ENCODE measurements at regions not wholly inside any gene's neighbourhood (a gene's known extent, or its start where the extent isn't known, plus 50 kb on each side); places are given as distances from the start of the nearest gene placed in this dataset.

- Histone ChIP-seq H3K9me2 (replicated peaks; ENCODE audit: insufficient read depth, low read length) (no peaks in the 10 kb centered on the region), H3K79me2 (ENCODE audit: low read length) (no peaks in the 10 kb centered on the region), H3K4me2 (ENCODE audit: low read depth, low read length, poor library complexity, severe bottlenecking) (no peak overlapping the region), H3K4me1 (ENCODE audit: low read length) (no peaks in the 10 kb centered on the region), H3K9ac (ENCODE audit: low read length) (no peak overlapping the region), H3K27ac (ENCODE audit: low read length) (no peak overlapping the region), H3K9me3 (ENCODE audit: low read length) (no peaks in the 10 kb centered on the region), H2AFZ (ENCODE audit: low read length) (no peak overlapping the region), H3K36me3 (ENCODE audit: insufficient read depth, low read length) (no peaks in the 10 kb centered on the region), H3K4me3 (ENCODE audit: low read length) (no peak overlapping the region), H3K27me3 (ENCODE audit: low read length) (no peaks in the 10 kb centered on the region), H4K20me1 (ENCODE audit: insufficient read depth, low read depth, low read length) (no peaks in the 10 kb centered on the region)
- DNase-seq: no peak
Measured at GRCh38 chr11:69975822-69976221, 102.3 kb upstream of the ANO1 start.

- Histone ChIP-seq H3K27me3 (ENCODE audit: low read length) (no peaks in the 10 kb centered on the region), H3K9me3 (ENCODE audit: low read length) (no peaks in the 10 kb centered on the region), H3K27ac (ENCODE audit: low read length) (no peak overlapping the region), H2AFZ (ENCODE audit: low read length) (no peak overlapping the region), H4K20me1 (ENCODE audit: insufficient read depth, low read depth, low read length) (no peaks in the 10 kb centered on the region), H3K9ac (ENCODE audit: low read length) (no peak overlapping the region), H3K79me2 (ENCODE audit: low read length) (no peaks in the 10 kb centered on the region), H3K36me3 (ENCODE audit: insufficient read depth, low read length) (no peaks in the 10 kb centered on the region), H3K4me1 (ENCODE audit: low read length) (no peaks in the 10 kb centered on the region), H3K9me2 (replicated peaks; ENCODE audit: insufficient read depth, low read length) (no peaks in the 10 kb centered on the region), H3K4me3 (ENCODE audit: low read length) (no peak overlapping the region), H3K4me2 (ENCODE audit: low read depth, low read length, poor library complexity, severe bottlenecking) (no peak overlapping the region)
- DNase-seq: no peak
Measured at GRCh38 chr11:69976794-69977193, 101.3 kb upstream of the ANO1 start.

GRCh38 chr11:69977951-69978350 lies 100.2 kb upstream of the ANO1 start:
- no peak for DNase-seq
- Histone ChIP-seq H3K27ac (ENCODE audit: low read length) (no peak overlapping the region), H3K4me1 (ENCODE audit: low read length) (no peaks in the 10 kb centered on the region), H3K27me3 (ENCODE audit: low read length) (no peaks in the 10 kb centered on the region), H4K20me1 (ENCODE audit: insufficient read depth, low read depth, low read length) (no peaks in the 10 kb centered on the region), H3K9ac (ENCODE audit: low read length) (no peak overlapping the region), H3K9me3 (ENCODE audit: low read length) (no peaks in the 10 kb centered on the region), H3K79me2 (ENCODE audit: low read length) (no peaks in the 10 kb centered on the region), H3K9me2 (replicated peaks; ENCODE audit: insufficient read depth, low read length) (no peaks in the 10 kb centered on the region), H3K4me2 (ENCODE audit: low read depth, low read length, poor library complexity, severe bottlenecking) (no peak overlapping the region), H3K36me3 (ENCODE audit: insufficient read depth, low read length) (no peaks in the 10 kb centered on the region), H3K4me3 (ENCODE audit: low read length) (no peak overlapping the region), H2AFZ (ENCODE audit: low read length) (no peak overlapping the region)

GRCh38 chr11:69978841-69979614 lies 99.1 kb upstream of the ANO1 start:
- Histone ChIP-seq H3K9me3 (ENCODE audit: low read length) (no peaks in the 10 kb centered on the region), H3K27me3 (ENCODE audit: low read length) (no peaks in the 10 kb centered on the region), H4K20me1 (ENCODE audit: insufficient read depth, low read depth, low read length) (no peaks in the 10 kb centered on the region), H3K9ac (ENCODE audit: low read length) (no peak overlapping the region), H3K36me3 (ENCODE audit: insufficient read depth, low read length) (no peaks in the 10 kb centered on the region), H3K4me3 (ENCODE audit: low read length) (no peak overlapping the region), H3K79me2 (ENCODE audit: low read length) (no peaks in the 10 kb centered on the region), H2AFZ (ENCODE audit: low read length) (no peak overlapping the region), H3K9me2 (replicated peaks; ENCODE audit: insufficient read depth, low read length) (no peaks in the 10 kb centered on the region), H3K4me2 (ENCODE audit: low read depth, low read length, poor library complexity, severe bottlenecking) (no peak overlapping the region), H3K27ac (ENCODE audit: low read length) (no peak overlapping the region), H3K4me1 (ENCODE audit: low read length) (no peaks in the 10 kb centered on the region)
- no peak for DNase-seq

GRCh38 chr11:69979632-69980031 lies 98.5 kb upstream of the ANO1 start:
- no peaks in the 10 kb centered on the region for H3K4me1 ChIP-seq (ENCODE audit: low read length)
- H3K27ac ChIP-seq (ENCODE audit: low read length): no peak overlapping the region
- no peak overlapping the region for H3K9ac ChIP-seq (ENCODE audit: low read length)
- DNase-seq: no peak
- H3K79me2 ChIP-seq (ENCODE audit: low read length): no peaks in the 10 kb centered on the region
- no peak overlapping the region for H3K4me2 ChIP-seq (ENCODE audit: low read depth, low read length, poor library complexity, severe bottlenecking)
- H3K36me3 ChIP-seq (ENCODE audit: insufficient read depth, low read length): no peaks in the 10 kb centered on the region
- no peaks in the 10 kb centered on the region for H3K9me3 ChIP-seq (ENCODE audit: low read length)
- H4K20me1 ChIP-seq (ENCODE audit: insufficient read depth, low read depth, low read length): no peaks in the 10 kb centered on the region
- H3K9me2 ChIP-seq (replicated peaks; ENCODE audit: insufficient read depth, low read length): no peaks in the 10 kb centered on the region
- no peaks in the 10 kb centered on the region for H3K27me3 ChIP-seq (ENCODE audit: low read length)
- no peak overlapping the region for H2AFZ ChIP-seq (ENCODE audit: low read length)
- no peak overlapping the region for H3K4me3 ChIP-seq (ENCODE audit: low read length)

- Histone ChIP-seq H3K27ac (ENCODE audit: low read length) (no peak overlapping the region), H3K27me3 (ENCODE audit: low read length) (no peaks in the 10 kb centered on the region), H3K36me3 (ENCODE audit: insufficient read depth, low read length) (no peaks in the 10 kb centered on the region), H3K9me2 (replicated peaks; ENCODE audit: insufficient read depth, low read length) (no peaks in the 10 kb centered on the region), H3K9me3 (ENCODE audit: low read length) (no peaks in the 10 kb centered on the region), H3K9ac (ENCODE audit: low read length) (no peak overlapping the region), H4K20me1 (ENCODE audit: insufficient read depth, low read depth, low read length) (no peaks in the 10 kb centered on the region), H3K4me1 (ENCODE audit: low read length) (no peaks in the 10 kb centered on the region), H3K4me3 (ENCODE audit: low read length) (no peak overlapping the region), H3K79me2 (ENCODE audit: low read length) (no peaks in the 10 kb centered on the region), H2AFZ (ENCODE audit: low read length) (no peak overlapping the region), H3K4me2 (ENCODE audit: low read depth, low read length, poor library complexity, severe bottlenecking) (no peak overlapping the region)
- DNase-seq: no peak
Measured at GRCh38 chr11:69981119-69981784, 96.9 kb upstream of the ANO1 start.

- H3K9ac ChIP-seq (ENCODE audit: low read length): no peak overlapping the region
- H3K9me3 ChIP-seq (ENCODE audit: low read length): no peaks in the 10 kb centered on the region
- H3K9me2 ChIP-seq (replicated peaks; ENCODE audit: insufficient read depth, low read length): no peaks in the 10 kb centered on the region
- H3K36me3 ChIP-seq (ENCODE audit: insufficient read depth, low read length): no peaks in the 10 kb centered on the region
- no peaks in the 10 kb centered on the region for H3K27me3 ChIP-seq (ENCODE audit: low read length)
- H4K20me1 ChIP-seq (ENCODE audit: insufficient read depth, low read depth, low read length): no peaks in the 10 kb centered on the region
- H3K4me1 ChIP-seq (ENCODE audit: low read length): no peaks in the 10 kb centered on the region
- H3K4me3 ChIP-seq (ENCODE audit: low read length): no peak overlapping the region
- DNase-seq: no peak
- no peak overlapping the region for H2AFZ ChIP-seq (ENCODE audit: low read length)
- no peak overlapping the region for H3K27ac ChIP-seq (ENCODE audit: low read length)
- no peaks in the 10 kb centered on the region for H3K79me2 ChIP-seq (ENCODE audit: low read length)
- H3K4me2 ChIP-seq (ENCODE audit: low read depth, low read length, poor library complexity, severe bottlenecking): no peak overlapping the region
Measured at GRCh38 chr11:69982690-69983570, 95.2 kb upstream of the ANO1 start.

GRCh38 chr11:69983571-69983877 lies 94.6 kb upstream of the ANO1 start:
- H3K27ac ChIP-seq (ENCODE audit: low read length): no peak overlapping the region
- H3K27me3 ChIP-seq (ENCODE audit: low read length): no peaks in the 10 kb centered on the region
- no peak for DNase-seq
- H3K4me2 ChIP-seq (ENCODE audit: low read depth, low read length, poor library complexity, severe bottlenecking): no peak overlapping the region
- no peaks in the 10 kb centered on the region for H3K9me2 ChIP-seq (replicated peaks; ENCODE audit: insufficient read depth, low read length)
- H3K4me1 ChIP-seq (ENCODE audit: low read length): no peaks in the 10 kb centered on the region
- no peaks in the 10 kb centered on the region for H3K9me3 ChIP-seq (ENCODE audit: low read length)
- no peaks in the 10 kb centered on the region for H3K79me2 ChIP-seq (ENCODE audit: low read length)
- no peaks in the 10 kb centered on the region for H3K36me3 ChIP-seq (ENCODE audit: insufficient read depth, low read length)
- H3K4me3 ChIP-seq (ENCODE audit: low read length): no peak overlapping the region
- H4K20me1 ChIP-seq (ENCODE audit: insufficient read depth, low read depth, low read length): no peaks in the 10 kb centered on the region
- H3K9ac ChIP-seq (ENCODE audit: low read length): no peak overlapping the region
- no peak overlapping the region for H2AFZ ChIP-seq (ENCODE audit: low read length)
